Fibroblast of the conjunctiva (primary cell): ENCODE measurements at regions not wholly inside any gene's neighbourhood (a gene's known extent, or its start where the extent isn't known, plus 50 kb on each side); places are given as distances from the start of the nearest gene placed in this dataset.
A peak's percentile ranks its signal among the peaks of the same experiment; 100 is the strongest.
"Not testable (repeated sequence)": the region's sequence is repeated elsewhere in the genome, so short reads cannot be mapped to it uniquely, and the experiment has no call there.

Experiments
- DNase-seq: peaks from one replicate; pipeline ENCODE4 v3.0.0-alpha.2; 2010; ENCODE audit warnings: low read depth

- DNase-seq = no peak
These were observed 99.6 kb downstream of the FAM114A2 start for GRCh38 chr5:153939101-153939500.

GRCh38 chr5:153938191-153938842, 100.4 kb downstream of the FAM114A2 start:
- no peak for DNase-seq

- DNase-seq = no peak
These were observed 101.0 kb downstream of the FAM114A2 start for GRCh38 chr5:153937661-153938060.

- not testable (repeated sequence) for DNase-seq
These were observed 103.6 kb downstream of the FAM114A2 start for GRCh38 chr5:153935151-153935550.

GRCh38 chr5:153926201-153926600, 112.5 kb downstream of the FAM114A2 start:
- no peak for DNase-seq

- no peak for DNase-seq
These were observed 119.5 kb downstream of the FAM114A2 start for GRCh38 chr5:153919161-153919560.

GRCh38 chr5:153907170-153907775, 131.4 kb downstream of the FAM114A2 start:
- no peak for DNase-seq

GRCh38 chr5:153905219-153905618, 133.5 kb downstream of the FAM114A2 start:
- no peak for DNase-seq

- DNase-seq = no peak
These were observed 135.4 kb downstream of the FAM114A2 start for GRCh38 chr5:153903321-153903720.

- DNase-seq = no peak
These were observed 136.7 kb downstream of the FAM114A2 start for GRCh38 chr5:153902016-153902415.

GRCh38 chr5:153901449-153901848, 137.3 kb downstream of the FAM114A2 start:
- no peak for DNase-seq

GRCh38 chr5:153900703-153901395, 137.9 kb downstream of the FAM114A2 start:
- peak; percentile 52 for DNase-seq

GRCh38 chr5:153899746-153900145, 139.0 kb downstream of the FAM114A2 start:
- DNase-seq = no peak

GRCh38 chr5:153896701-153897100, 142.0 kb downstream of the FAM114A2 start:
- peak; percentile 31 for DNase-seq

GRCh38 chr5:153896117-153896516, 142.6 kb downstream of the FAM114A2 start:
- no peak for DNase-seq

- DNase-seq = no peak
These were observed 143.4 kb downstream of the FAM114A2 start for GRCh38 chr5:153895266-153895665.

- DNase-seq = no peak
These were observed 144.9 kb downstream of the FAM114A2 start for GRCh38 chr5:153893817-153894216.

GRCh38 chr5:153891394-153891793, 147.3 kb downstream of the FAM114A2 start:
- DNase-seq = no peak

GRCh38 chr5:153888781-153889180, 149.9 kb downstream of the FAM114A2 start:
- no peak for DNase-seq

- DNase-seq = no peak
These were observed 153.6 kb downstream of the FAM114A2 start for GRCh38 chr5:153885141-153885540.

GRCh38 chr5:153884612-153884957, 154.1 kb downstream of the FAM114A2 start:
- DNase-seq = no peak

- no peak for DNase-seq
These were observed 154.7 kb downstream of the FAM114A2 start for GRCh38 chr5:153883854-153884611.

GRCh38 chr5:153881687-153882086, 157.0 kb downstream of the FAM114A2 start:
- DNase-seq = no peak
